Activated T-helper 1 cell treated with anti-CD3 and anti-CD28 coated beads, Interleukin-12 subunit alpha, Interleukin-12 subunit beta, Interleukin-2, Interleukin-4 antibody, amounts not matched to agents 30 ng/mL and 10 ng/mL and 1 ng/mL, durations not matched to agents 14 hours and 24 hours and 36 hours (primary cell): ENCODE measurements at regions not wholly inside any gene's neighbourhood (a gene's known extent, or its start where the extent isn't known, plus 50 kb on each side); places are given as distances from the start of the nearest gene placed in this dataset.
A peak's percentile ranks its signal among the peaks of the same experiment; 100 is the strongest.
"Not testable (repeated sequence)": the region's sequence is repeated elsewhere in the genome, so short reads cannot be mapped to it uniquely, and the experiment has no call there.

Experiments used
- DNase-seq: peaks from one replicate; pipeline ENCODE4 v3.0.0; 2021; ENCODE audit warnings: low spot score
- H3K27ac Mint-ChIP-seq: one replicate; pipeline ENCODE4 v1.8.0; 2021; ENCODE audit warnings: mild to moderate bottlenecking, mixed read lengths
- H3K27me3 Mint-ChIP-seq: one replicate; pipeline ENCODE4 v1.8.0; 2022; ENCODE audit warnings: mild to moderate bottlenecking, moderate library complexity, mixed read lengths; ENCODE audit not compliant: insufficient read depth
- H3K36me3 Mint-ChIP-seq: one replicate; pipeline ENCODE4 v1.8.0; 2021; ENCODE audit warnings: low read depth, mixed read lengths
- H3K4me1 Mint-ChIP-seq: one replicate; pipeline ENCODE4 v1.8.0; 2021; ENCODE audit warnings: low read depth, mixed read lengths
- H3K4me3 Mint-ChIP-seq: one replicate; pipeline ENCODE4 v1.8.0; 2021; ENCODE audit warnings: mild to moderate bottlenecking, moderate library complexity, mixed read lengths
- H3K9me3 Mint-ChIP-seq: one replicate; pipeline ENCODE4 v1.8.0; 2021; ENCODE audit warnings: mixed read lengths
- intact Hi-C: fragments of 100-400 bp; cut with micrococcal nuclease; formaldehyde crosslinking; loops from one replicate; pipeline ENCODE4 v1.15.1; 2024

- Mint-ChIP-seq H3K4me3 (no peak overlapping the region), H3K27ac (no peak overlapping the region), H3K4me1 (no peaks in the 10 kb centered on the region), H3K27me3 (peaks cover 12% of the 10 kb centered on the region), H3K36me3 (no peaks in the 10 kb centered on the region), H3K9me3 (no peaks in the 10 kb centered on the region)
- DNase-seq: no peak
- intact Hi-C loops: no loop called here
Observed at GRCh38 chr22:22067192-22067591, 84.6 kb upstream of the TOP3B start.

GRCh38 chr22:22064580-22064979, 82.0 kb upstream of the TOP3B start:
- Mint-ChIP-seq H3K4me3 (no peak overlapping the region), H3K9me3 (no peaks in the 10 kb centered on the region), H3K4me1 (no peaks in the 10 kb centered on the region), H3K27me3 (peaks cover 6% of the 10 kb centered on the region), H3K36me3 (no peaks in the 10 kb centered on the region), H3K27ac (no peak overlapping the region)
- DNase-seq: no peak
- intact Hi-C loops: no loop called here

DNA sequence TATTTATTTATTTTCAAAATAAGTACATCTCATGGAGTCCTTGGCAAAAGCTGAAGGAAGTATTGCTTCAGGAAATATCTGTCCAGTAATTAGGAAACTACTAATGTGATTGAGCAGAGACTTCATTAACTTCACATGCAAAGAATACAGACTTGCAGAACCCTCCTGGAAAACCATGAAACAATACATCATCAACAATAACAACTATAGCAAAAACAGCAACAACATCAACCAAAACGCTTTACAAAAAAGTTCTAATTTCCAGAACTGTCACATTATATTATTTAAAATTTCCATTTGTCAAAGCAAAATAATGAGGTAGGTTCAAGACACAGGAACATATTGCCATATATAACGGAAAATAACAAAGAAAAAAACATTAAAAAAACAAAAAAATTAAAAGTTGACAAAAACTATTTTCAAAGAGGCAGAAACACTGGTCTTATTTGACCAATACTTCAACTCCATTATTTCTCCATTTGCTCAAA, 79.8 kb upstream of the TOP3B start:
- DNase-seq: no peak
- peaks cover 9% of the 10 kb centered on the region for H3K27me3 Mint-ChIP-seq
- intact Hi-C loops: no loop called here
- no peak overlapping the region for H3K4me3 Mint-ChIP-seq
- no peaks in the 10 kb centered on the region for H3K4me1 Mint-ChIP-seq
- H3K27ac Mint-ChIP-seq: no peak overlapping the region
- no peaks in the 10 kb centered on the region for H3K36me3 Mint-ChIP-seq
- H3K9me3 Mint-ChIP-seq: no peaks in the 10 kb centered on the region

GRCh38 chr22:22061085-22062077, 78.8 kb upstream of the TOP3B start:
- Mint-ChIP-seq H3K4me1 (no peaks in the 10 kb centered on the region), H3K27me3 (peaks cover 9% of the 10 kb centered on the region), H3K4me3 (no peak overlapping the region), H3K9me3 (no peaks in the 10 kb centered on the region), H3K36me3 (no peaks in the 10 kb centered on the region), H3K27ac (no peak overlapping the region)
- DNase-seq: no peak
- intact Hi-C loops: no loop called here

- intact Hi-C loops: loop anchor here (1.0 kb wide), 3 partner anchors 51 to 135 kb away; no protein-coding TSS in a partner anchor
- Mint-ChIP-seq H3K36me3 (no peaks in the 10 kb centered on the region), H3K27me3 (peaks cover 12% of the 10 kb centered on the region), H3K4me1 (no peaks in the 10 kb centered on the region), H3K9me3 (no peaks in the 10 kb centered on the region), H3K4me3 (no peak overlapping the region), H3K27ac (no peak overlapping the region)
- peak; percentile 46 for DNase-seq
Observed at GRCh38 chr22:22060200-22061084, 77.9 kb upstream of the TOP3B start.

GRCh38 chr22:22059291-22060002, 76.9 kb upstream of the TOP3B start:
- no peaks in the 10 kb centered on the region for H3K9me3 Mint-ChIP-seq
- H3K36me3 Mint-ChIP-seq: no peaks in the 10 kb centered on the region
- no peak overlapping the region for H3K27ac Mint-ChIP-seq
- H3K4me3 Mint-ChIP-seq: no peak overlapping the region
- intact Hi-C loops: loop anchor here (1.0 kb wide), 3 partner anchors 52 to 136 kb away; no protein-coding TSS in a partner anchor
- H3K27me3 Mint-ChIP-seq: peaks cover 12% of the 10 kb centered on the region
- no peaks in the 10 kb centered on the region for H3K4me1 Mint-ChIP-seq
- DNase-seq: no peak

- DNase-seq: no peak
- Mint-ChIP-seq H3K4me3 (no peak overlapping the region), H3K36me3 (no peaks in the 10 kb centered on the region), H3K27ac (no peak overlapping the region), H3K4me1 (no peaks in the 10 kb centered on the region), H3K9me3 (no peaks in the 10 kb centered on the region), H3K27me3 (peaks cover 17% of the 10 kb centered on the region)
- intact Hi-C loops: no loop called here
Observed at GRCh38 chr22:22058633-22059290, 76.2 kb upstream of the TOP3B start.

DNA sequence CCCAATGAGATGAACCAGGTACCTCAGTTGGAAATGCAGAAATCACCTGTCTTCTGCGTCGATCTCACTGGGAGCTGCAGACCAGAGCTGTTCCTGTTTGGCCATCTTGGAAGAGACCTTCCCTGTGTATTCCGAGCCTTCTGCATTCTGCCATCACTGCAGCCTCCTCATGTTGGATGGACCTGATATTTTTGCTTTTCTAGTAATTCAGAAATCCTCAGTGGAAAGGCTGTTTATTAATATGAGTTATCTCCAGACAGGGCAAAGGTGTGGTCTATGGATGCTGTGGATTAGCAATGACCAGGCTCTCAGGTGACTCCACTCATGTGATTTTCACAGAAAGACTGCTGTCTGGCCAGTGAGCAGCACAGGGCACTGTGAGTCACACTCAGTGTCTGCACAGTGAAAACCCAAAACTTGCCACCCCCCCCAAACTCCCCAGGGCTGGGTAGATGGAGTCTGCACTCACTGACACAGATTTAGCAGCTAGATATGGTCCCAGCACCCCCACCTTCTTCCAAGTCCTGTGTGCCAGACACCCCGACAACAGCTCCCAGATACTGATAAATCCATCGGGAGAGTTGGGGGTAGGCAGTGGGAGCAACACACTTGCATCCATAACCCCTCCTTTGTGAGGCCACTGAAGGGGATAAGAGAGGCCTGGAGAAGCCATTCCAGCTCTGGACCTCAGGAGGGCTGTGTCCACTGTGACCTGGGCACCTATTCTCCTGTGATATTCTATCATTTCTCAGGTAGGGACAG, 75.2 kb upstream of the TOP3B start:
- H3K4me1 Mint-ChIP-seq: no peaks in the 10 kb centered on the region

GRCh38 chr22:22056809-22057594, 74.4 kb upstream of the TOP3B start:
- H3K4me1 Mint-ChIP-seq, H3K36me3 Mint-ChIP-seq, DNase-seq, H3K9me3 Mint-ChIP-seq, H3K27ac Mint-ChIP-seq, intact Hi-C loops, H3K4me3 Mint-ChIP-seq: not testable (repeated sequence)
- peaks cover 21% of the 10 kb centered on the region for H3K27me3 Mint-ChIP-seq

More for the DNA sequence above, 75.2 kb upstream of the TOP3B start:
- Mint-ChIP-seq H3K27me3 (peaks cover 18% of the 10 kb centered on the region), H3K27ac (no peak overlapping the region), H3K36me3 (no peaks in the 10 kb centered on the region), H3K4me3 (no peak overlapping the region), H3K9me3 (no peaks in the 10 kb centered on the region)
- intact Hi-C loops: no loop called here
- no peak for DNase-seq

GRCh38 chr22:22052548-22053139, 70.1 kb upstream of the TOP3B start:
- H3K36me3 Mint-ChIP-seq, H3K4me3 Mint-ChIP-seq, DNase-seq, intact Hi-C loops, H3K4me1 Mint-ChIP-seq, H3K9me3 Mint-ChIP-seq, H3K27ac Mint-ChIP-seq: not testable (repeated sequence)
- peaks cover 25% of the 10 kb centered on the region for H3K27me3 Mint-ChIP-seq

DNA sequence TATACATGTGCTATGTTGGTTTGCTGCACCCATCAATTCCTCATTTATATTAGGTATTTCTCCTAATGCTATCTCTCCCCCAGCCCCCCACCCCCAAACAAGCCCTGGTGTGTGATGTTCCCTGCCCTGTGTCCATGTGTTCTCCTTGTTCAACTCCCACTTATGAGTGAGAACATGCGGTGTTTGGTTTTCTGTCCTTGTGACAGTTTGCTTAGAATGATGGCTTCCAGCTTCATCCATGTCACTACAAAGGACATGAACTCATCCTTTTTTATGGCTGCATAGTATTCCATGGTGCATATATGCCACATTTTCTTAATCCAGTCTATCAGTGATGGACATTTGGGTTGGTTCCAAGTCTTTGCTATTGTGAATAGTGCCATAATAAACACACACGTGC, 68.4 kb upstream of the TOP3B start:
- H3K27ac Mint-ChIP-seq, H3K9me3 Mint-ChIP-seq, H3K4me1 Mint-ChIP-seq, H3K4me3 Mint-ChIP-seq, intact Hi-C loops, H3K36me3 Mint-ChIP-seq, DNase-seq: not testable (repeated sequence)
- peaks cover 25% of the 10 kb centered on the region for H3K27me3 Mint-ChIP-seq
